SJCRH30 (cell line): ENCODE measurements at regions not wholly inside any gene's neighbourhood (a gene's known extent, or its start where the extent isn't known, plus 50 kb on each side); places are given as distances from the start of the nearest gene placed in this dataset.
A peak's percentile ranks its signal among the peaks of the same experiment; 100 is the strongest.

Source experiments
- DNase-seq, 2 experiments: peaks; one replicate each; pipeline ENCODE4 v3.0.0-alpha.2; 2015 to 2020
- H3K27ac ChIP-seq: fragments of 250-450 bp; sonication (Bioruptor Pico); 2 replicates; pipeline ENCODE4 v1.5.1; 2020; ENCODE audit warnings: mild to moderate bottlenecking, moderate library complexity
- H3K27me3 ChIP-seq: fragments of 250-450 bp; sonication (Bioruptor Pico); 2 replicates; pipeline ENCODE4 v1.5.1; 2020; ENCODE audit warnings: mild to moderate bottlenecking, moderate library complexity
- H3K36me3 ChIP-seq: fragments of 250-450 bp; sonication (Bioruptor Pico); 2 replicates; pipeline ENCODE4 v1.5.1; 2020; ENCODE audit warnings: mild to moderate bottlenecking, moderate library complexity
- H3K4me1 ChIP-seq: fragments of 250-450 bp; sonication (Bioruptor Pico); 2 replicates; pipeline ENCODE4 v1.5.1; 2020; ENCODE audit warnings: mild to moderate bottlenecking, moderate library complexity
- H3K4me3 ChIP-seq: fragments of 250-450 bp; sonication (Bioruptor Pico); 2 replicates; pipeline ENCODE4 v1.5.1; 2020; ENCODE audit warnings: mild to moderate bottlenecking, moderate library complexity
- H3K9me3 ChIP-seq: fragments of 250-450 bp; sonication (Bioruptor Pico); replicated peaks from 2 replicates; pipeline ENCODE4 v1.5.1; 2020; ENCODE audit warnings: mild to moderate bottlenecking, moderate library complexity

GRCh38 chr14:36394593-36394992 lies 74.2 kb upstream of the MBIP start:
- no peak for DNase-seq
- H3K36me3 ChIP-seq = no peaks in the 10 kb centered on the region
- no peak overlapping the region for H3K4me3 ChIP-seq
- H3K9me3 ChIP-seq = no peaks in the 10 kb centered on the region
- no peak overlapping the region for H3K27ac ChIP-seq
- no peaks in the 10 kb centered on the region for H3K4me1 ChIP-seq
- no peaks in the 10 kb centered on the region for H3K27me3 ChIP-seq

GRCh38 chr14:36390718-36391117 lies 70.3 kb upstream of the MBIP start:
- no peak overlapping the region for H3K27ac ChIP-seq
- H3K36me3 ChIP-seq = no peaks in the 10 kb centered on the region
- H3K4me1 ChIP-seq = no peaks in the 10 kb centered on the region
- no peak overlapping the region for H3K4me3 ChIP-seq
- no peaks in the 10 kb centered on the region for H3K27me3 ChIP-seq
- no peaks in the 10 kb centered on the region for H3K9me3 ChIP-seq
- DNase-seq = no peak

GRCh38 chr14:36383767-36384431 lies 63.5 kb upstream of the MBIP start:
- Histone ChIP-seq H3K4me1 (no peaks in the 10 kb centered on the region), H3K36me3 (no peaks in the 10 kb centered on the region), H3K27ac (no peak overlapping the region), H3K4me3 (no peak overlapping the region), H3K27me3 (no peaks in the 10 kb centered on the region), H3K9me3 (no peaks in the 10 kb centered on the region)
- no peak for DNase-seq

- Histone ChIP-seq H3K27me3 (no peaks in the 10 kb centered on the region), H3K4me3 (no peak overlapping the region), H3K27ac (no peak overlapping the region), H3K36me3 (no peaks in the 10 kb centered on the region), H3K4me1 (no peaks in the 10 kb centered on the region), H3K9me3 (no peaks in the 10 kb centered on the region)
- peak; percentile 71 to 87 for DNase-seq
Observed at GRCh38 chr14:36373982-36374673, 53.7 kb upstream of the MBIP start.
